ENCODE measurements at regions not wholly inside any gene's neighbourhood (a gene's known extent, or its start where the extent isn't known, plus 50 kb on each side); places are given as distances from the start of the nearest gene placed in this dataset.

DNA sequence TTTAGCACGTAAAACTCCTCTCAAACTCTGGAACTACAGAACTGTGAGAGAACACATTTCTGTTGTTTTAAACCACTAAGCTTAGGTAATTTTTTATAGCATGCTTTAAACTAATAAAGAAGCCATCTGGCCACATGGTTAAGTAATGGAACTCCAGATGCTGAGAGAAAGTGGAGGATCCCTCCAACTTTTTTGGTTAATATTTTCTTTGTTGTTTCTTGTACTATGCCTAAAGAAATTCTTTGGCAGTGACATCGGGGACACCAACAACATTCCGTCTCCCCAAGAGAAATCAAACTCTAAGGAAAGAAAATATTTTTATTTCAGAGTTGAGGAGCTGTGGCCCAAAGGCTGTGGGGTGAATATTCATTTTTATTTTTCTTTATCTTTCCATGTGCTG is 734.8 kb upstream of the CDH9 start:
- H2BK12ac ChIP-seq (ENCODE audit: insufficient read length, low read depth, low read length): no peak overlapping the region
- H4K20me1 ChIP-seq (ENCODE audit: control insufficient read depth, insufficient read depth, insufficient read length): no peaks in the 10 kb centered on the region
- H3T11ph ChIP-seq (ENCODE audit: low read length): no peak overlapping the region
- no peak overlapping the region for H3K4me2 ChIP-seq (ENCODE audit: insufficient read depth, insufficient read length, low read length)
- Mint-ChIP-seq H3K9me3 (no peaks in the 10 kb centered on the region), H3K27me3 (ENCODE audit: low read depth) (no peaks in the 10 kb centered on the region), H3K27ac (no peak overlapping the region), H3K4me1 (no peaks in the 10 kb centered on the region), H3K36me3 (ENCODE audit: insufficient read depth in 1 of 3, low read depth in 3 of 3) (no peaks in the 10 kb centered on the region), H3K4me3 (no peak overlapping the region)
- no peaks in the 10 kb centered on the region for H3K23me2 ChIP-seq (ENCODE audit: insufficient read length, low read depth, low read length, poor library complexity, severe bottlenecking)
- no peaks in the 10 kb centered on the region for H3K79me1 ChIP-seq (ENCODE audit: insufficient read depth, low read depth, low read length, poor library complexity, severe bottlenecking)
- no peak overlapping the region for H4K5ac ChIP-seq (ENCODE audit: insufficient read length, low read depth, low read length)
- H3K27me3 ChIP-seq (ENCODE audit: insufficient read depth, low read length): no peaks in the 10 kb centered on the region
- H3K56ac ChIP-seq (ENCODE audit: insufficient read length, low read depth, low read length): no peak overlapping the region
- no peaks in the 10 kb centered on the region for H3K79me2 ChIP-seq (ENCODE audit: insufficient read depth, low read length)
- TF ChIP-seq, protein P1, sequence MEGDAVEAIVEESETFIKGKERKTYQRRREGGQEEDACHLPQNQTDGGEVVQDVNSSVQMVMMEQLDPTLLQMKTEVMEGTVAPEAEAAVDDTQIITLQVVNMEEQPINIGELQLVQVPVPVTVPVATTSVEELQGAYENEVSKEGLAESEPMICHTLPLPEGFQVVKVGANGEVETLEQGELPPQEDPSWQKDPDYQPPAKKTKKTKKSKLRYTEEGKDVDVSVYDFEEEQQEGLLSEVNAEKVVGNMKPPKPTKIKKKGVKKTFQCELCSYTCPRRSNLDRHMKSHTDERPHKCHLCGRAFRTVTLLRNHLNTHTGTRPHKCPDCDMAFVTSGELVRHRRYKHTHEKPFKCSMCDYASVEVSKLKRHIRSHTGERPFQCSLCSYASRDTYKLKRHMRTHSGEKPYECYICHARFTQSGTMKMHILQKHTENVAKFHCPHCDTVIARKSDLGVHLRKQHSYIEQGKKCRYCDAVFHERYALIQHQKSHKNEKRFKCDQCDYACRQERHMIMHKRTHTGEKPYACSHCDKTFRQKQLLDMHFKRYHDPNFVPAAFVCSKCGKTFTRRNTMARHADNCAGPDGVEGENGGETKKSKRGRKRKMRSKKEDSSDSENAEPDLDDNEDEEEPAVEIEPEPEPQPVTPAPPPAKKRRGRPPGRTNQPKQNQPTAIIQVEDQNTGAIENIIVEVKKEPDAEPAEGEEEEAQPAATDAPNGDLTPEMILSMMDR (conservative IDR thresholded peaks at IDR 0.05): no peak
- no peak overlapping the region for H2BK20ac ChIP-seq (ENCODE audit: low read depth, low read length, poor library complexity, severe bottlenecking)
- no CpG with 5 or more reads among the region's 3 CpGs for WGBS (ENCODE audit: extremely low coverage, insufficient read length, low lambda C conversion rate)
- H3K4me1 ChIP-seq (ENCODE audit: insufficient read depth, low read length): no peaks in the 10 kb centered on the region
- H3K27ac ChIP-seq (ENCODE audit: insufficient read length, low read depth, low read length): no peak overlapping the region
- no peak for DNase-seq
- H4K8ac ChIP-seq (replicated peaks; ENCODE audit: insufficient read length, low read depth, low read length): no peak overlapping the region
- H2AFZ ChIP-seq (ENCODE audit: low read length): no peak overlapping the region
- no peak overlapping the region for H3K9ac ChIP-seq (ENCODE audit: extremely low read depth, insufficient read length, low read length)
- H4K91ac ChIP-seq (ENCODE audit: insufficient read length, low read depth, low read length): no peak overlapping the region
- H2BK15ac ChIP-seq (ENCODE audit: low read depth, low read length): no peak overlapping the region
- H3K4ac ChIP-seq (ENCODE audit: low read depth, low read length): no peak overlapping the region
- H2AK5ac ChIP-seq (ENCODE audit: insufficient read length, low read length): no peak overlapping the region
- no peak overlapping the region for H3K14ac ChIP-seq (ENCODE audit: insufficient read depth, low read length)
- no peak overlapping the region for H2BK120ac ChIP-seq (ENCODE audit: low read depth, low read length, poor library complexity, severe bottlenecking)
- no peaks in the 10 kb centered on the region for H3K9me3 ChIP-seq (ENCODE audit: control insufficient read depth, low read depth, low read length)
- no peak overlapping the region for H2BK5ac ChIP-seq (ENCODE audit: insufficient read length, low read length)
- no peak overlapping the region for H3K23ac ChIP-seq (ENCODE audit: insufficient read length, low read depth, low read length)
- no peak overlapping the region for H3K18ac ChIP-seq (ENCODE audit: insufficient read length, low read depth, low read length)

All from H9 (cell line).